GM12874 (cell line): ENCODE measurements at regions not wholly inside any gene's neighbourhood (a gene's known extent, or its start where the extent isn't known, plus 50 kb on each side); places are given as distances from the start of the nearest gene placed in this dataset.

Experiments used
- TF ChIP-seq, protein P1 (sequence below): IDR thresholded peaks from 2 replicates; pipeline ENCODE4 v1.5.1; 2011; ENCODE audit warnings: low read depth, mild to moderate bottlenecking, control low read depth, low read length, moderate library complexity; ENCODE audit not compliant: insufficient read depth

DNA sequence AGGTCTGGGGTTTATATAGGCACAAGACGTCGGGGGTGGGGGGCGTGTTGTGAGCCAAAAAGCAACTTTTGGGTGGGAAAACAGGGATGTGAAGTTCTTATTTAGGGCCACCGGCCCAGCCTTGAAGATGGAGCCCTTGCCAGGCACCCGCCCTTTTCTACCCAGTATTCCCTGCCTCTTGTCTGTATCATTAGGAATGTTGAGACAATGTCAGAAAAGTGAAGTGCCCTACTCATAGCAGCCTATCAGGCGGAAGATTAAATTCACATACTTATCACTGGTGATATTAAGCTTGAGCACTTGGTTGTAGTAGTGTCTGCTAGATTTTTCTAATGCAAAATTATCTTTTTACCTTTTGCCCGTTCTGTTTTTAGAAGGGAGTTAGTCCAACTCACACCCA is 293.5 kb downstream of the CDH10 start:
- TF ChIP-seq, protein P1, sequence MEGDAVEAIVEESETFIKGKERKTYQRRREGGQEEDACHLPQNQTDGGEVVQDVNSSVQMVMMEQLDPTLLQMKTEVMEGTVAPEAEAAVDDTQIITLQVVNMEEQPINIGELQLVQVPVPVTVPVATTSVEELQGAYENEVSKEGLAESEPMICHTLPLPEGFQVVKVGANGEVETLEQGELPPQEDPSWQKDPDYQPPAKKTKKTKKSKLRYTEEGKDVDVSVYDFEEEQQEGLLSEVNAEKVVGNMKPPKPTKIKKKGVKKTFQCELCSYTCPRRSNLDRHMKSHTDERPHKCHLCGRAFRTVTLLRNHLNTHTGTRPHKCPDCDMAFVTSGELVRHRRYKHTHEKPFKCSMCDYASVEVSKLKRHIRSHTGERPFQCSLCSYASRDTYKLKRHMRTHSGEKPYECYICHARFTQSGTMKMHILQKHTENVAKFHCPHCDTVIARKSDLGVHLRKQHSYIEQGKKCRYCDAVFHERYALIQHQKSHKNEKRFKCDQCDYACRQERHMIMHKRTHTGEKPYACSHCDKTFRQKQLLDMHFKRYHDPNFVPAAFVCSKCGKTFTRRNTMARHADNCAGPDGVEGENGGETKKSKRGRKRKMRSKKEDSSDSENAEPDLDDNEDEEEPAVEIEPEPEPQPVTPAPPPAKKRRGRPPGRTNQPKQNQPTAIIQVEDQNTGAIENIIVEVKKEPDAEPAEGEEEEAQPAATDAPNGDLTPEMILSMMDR = no peak

DNA sequence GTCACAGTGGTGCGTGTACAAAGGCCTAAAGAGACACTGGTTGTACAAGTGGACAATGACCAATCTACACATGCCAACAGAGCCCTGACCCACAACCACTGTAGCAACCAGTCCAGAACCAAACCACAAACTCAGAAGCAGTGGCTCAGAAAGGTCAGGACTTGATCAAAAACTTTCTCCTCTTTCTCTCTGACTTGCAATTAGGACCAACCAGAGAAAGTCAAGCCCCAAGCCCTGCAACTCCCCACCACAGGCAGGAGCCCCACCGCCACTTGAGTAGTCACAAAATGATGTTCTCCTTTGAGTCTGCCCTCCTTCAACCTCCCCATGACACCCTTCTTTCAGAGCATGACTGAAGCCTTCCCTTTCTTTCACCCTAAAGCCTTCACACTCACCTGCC is 291.8 kb downstream of the CDH10 start:
- TF ChIP-seq, protein P1 = no peak

DNA sequence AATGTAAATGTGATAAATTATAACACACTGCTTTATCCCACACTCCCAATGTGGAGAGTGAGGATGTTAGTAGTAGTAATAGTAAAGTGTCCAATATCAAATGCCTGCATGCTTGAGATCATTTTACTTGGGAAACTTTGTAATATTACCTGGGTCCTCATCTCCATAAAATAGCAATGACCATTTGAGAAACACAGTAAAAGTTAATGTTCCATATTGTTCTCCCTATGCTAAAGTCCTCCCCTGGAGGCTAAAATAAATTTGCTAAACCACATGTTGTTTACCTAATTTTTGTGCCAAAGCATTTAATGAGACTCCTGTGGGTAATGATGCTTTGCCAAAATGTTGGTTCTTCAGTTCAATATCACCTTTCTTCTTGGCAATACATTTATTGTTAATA is 291.2 kb downstream of the CDH10 start:
- TF ChIP-seq, protein P1 = no peak

- TF ChIP-seq, protein P1 = no peak
These were observed 280.8 kb downstream of the CDH10 start for GRCh38 chr5:24363789-24364481.

DNA sequence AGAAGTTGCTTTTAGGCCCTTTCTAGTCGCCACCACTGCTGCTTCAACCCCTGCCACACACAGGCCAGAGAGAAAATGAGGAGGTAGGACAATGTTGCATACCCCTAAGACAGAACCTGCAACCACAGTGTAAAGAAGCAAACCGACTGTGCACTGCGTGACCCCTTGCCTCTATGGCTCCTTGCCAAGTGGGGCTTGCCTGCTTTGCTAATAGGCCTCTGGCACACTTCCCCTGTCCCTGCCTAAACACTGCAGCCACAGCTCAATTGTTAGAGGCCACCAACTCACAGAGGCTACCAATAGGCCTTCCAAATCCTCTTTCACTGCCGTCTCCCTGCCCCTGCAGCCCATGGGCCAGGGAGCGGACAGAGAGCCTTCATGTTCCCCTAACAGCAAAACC is 280.1 kb downstream of the CDH10 start:
- TF ChIP-seq, protein P1 = no peak

DNA sequence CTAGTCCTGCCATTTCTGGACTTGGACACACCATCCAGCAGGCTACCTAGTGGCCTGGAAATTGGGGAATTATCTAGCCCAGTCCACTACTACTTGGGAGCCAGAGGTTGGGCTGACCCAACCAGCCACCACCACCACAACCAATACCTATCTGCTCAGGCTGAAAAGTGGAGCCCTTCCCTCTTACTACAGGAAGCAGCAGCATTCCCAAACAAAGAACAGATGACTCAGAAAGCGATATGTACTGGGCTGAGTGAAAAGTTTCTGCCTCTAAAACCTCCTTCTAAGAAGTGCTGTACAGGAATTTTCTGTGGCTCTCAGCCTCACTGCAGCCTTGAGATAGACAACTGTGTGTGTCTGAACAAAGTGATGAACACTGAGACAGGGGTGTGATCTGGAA is 279.4 kb downstream of the CDH10 start:
- TF ChIP-seq, protein P1 = no peak

DNA sequence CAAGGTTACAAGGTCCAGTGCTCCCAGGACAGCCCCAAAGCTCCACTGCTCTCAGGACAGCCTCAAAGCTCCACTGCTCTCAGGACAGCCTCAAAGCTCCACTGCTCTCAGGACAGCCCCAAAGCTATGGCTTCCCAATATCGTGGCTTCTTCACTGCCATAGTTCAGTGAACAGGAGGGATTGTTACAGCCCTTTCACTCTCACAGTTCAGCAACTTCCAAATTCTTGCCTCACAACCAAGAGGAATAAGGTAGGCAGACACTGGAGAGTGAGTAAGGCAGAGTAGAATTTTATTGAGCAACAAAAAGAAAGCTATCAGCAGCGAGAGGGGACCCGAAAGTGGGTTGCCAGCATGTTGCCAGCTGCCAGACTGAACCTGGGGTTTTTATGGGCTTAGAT is 277.6 kb downstream of the CDH10 start:
- TF ChIP-seq, protein P1 = no peak
